T-helper 2 cell treated with Interferon-gamma antibody and Interleukin-4, amounts not matched to agents 100 ng/mL and 5 ng/mL, for 36 hours (primary cell): ENCODE measurements at regions not wholly inside any gene's neighbourhood (a gene's known extent, or its start where the extent isn't known, plus 50 kb on each side); places are given as distances from the start of the nearest gene placed in this dataset.
"Not testable (repeated sequence)": the region's sequence is repeated elsewhere in the genome, so short reads cannot be mapped to it uniquely, and the experiment has no call there.

Source experiments
- intact Hi-C: fragments of 100-400 bp; cut with micrococcal nuclease; formaldehyde crosslinking; loops from one replicate; pipeline ENCODE4 v1.15.1; 2023

- intact Hi-C loops: no loop called here
These were observed 432.8 kb upstream of the SYT4 start for GRCh38 chr18:43710135-43710534.

- intact Hi-C loops: no loop called here
These were observed 437.2 kb upstream of the SYT4 start for GRCh38 chr18:43714343-43715010.

- intact Hi-C loops: no loop called here
These were observed 442.0 kb upstream of the SYT4 start for GRCh38 chr18:43719267-43719795.

- intact Hi-C loops: no loop called here
These were observed 442.8 kb upstream of the SYT4 start for GRCh38 chr18:43720041-43720440.

- intact Hi-C loops: no loop called here
These were observed 458.3 kb upstream of the SYT4 start for GRCh38 chr18:43735570-43735969.

GRCh38 chr18:43744960-43745745, 467.9 kb upstream of the SYT4 start:
- intact Hi-C loops: no loop called here

GRCh38 chr18:43751203-43751602, 473.9 kb upstream of the SYT4 start:
- intact Hi-C loops: no loop called here

- intact Hi-C loops: no loop called here
These were observed 474.5 kb upstream of the SYT4 start for GRCh38 chr18:43751835-43752234.

GRCh38 chr18:43757273-43757672, 480.0 kb upstream of the SYT4 start:
- intact Hi-C loops: no loop called here

GRCh38 chr18:43758734-43759133, 481.4 kb upstream of the SYT4 start:
- intact Hi-C loops: no loop called here

GRCh38 chr18:43760010-43760409, 482.7 kb upstream of the SYT4 start:
- intact Hi-C loops: no loop called here

GRCh38 chr18:43772907-43773306, 495.6 kb upstream of the SYT4 start:
- intact Hi-C loops: no loop called here

GRCh38 chr18:43774497-43774896, 497.2 kb upstream of the SYT4 start:
- intact Hi-C loops: no loop called here

- intact Hi-C loops: no loop called here
These were observed 498.3 kb upstream of the SYT4 start for GRCh38 chr18:43775591-43775990.

GRCh38 chr18:43776997-43777396, 499.7 kb upstream of the SYT4 start:
- intact Hi-C loops: no loop called here

- intact Hi-C loops: no loop called here
These were observed 500.5 kb upstream of the SYT4 start for GRCh38 chr18:43777636-43778304.

GRCh38 chr18:43780782-43781340, 503.6 kb upstream of the SYT4 start:
- intact Hi-C loops: no loop called here

GRCh38 chr18:43785158-43785557, 507.9 kb upstream of the SYT4 start:
- intact Hi-C loops: no loop called here

GRCh38 chr18:43786893-43787292, 509.6 kb upstream of the SYT4 start:
- intact Hi-C loops: no loop called here

GRCh38 chr18:43787721-43788120, 510.4 kb upstream of the SYT4 start:
- intact Hi-C loops: not testable (repeated sequence)

- intact Hi-C loops: no loop called here
These were observed 512.1 kb upstream of the SYT4 start for GRCh38 chr18:43789234-43790000.
